IMR-90 (cell line): ENCODE measurements at regions not wholly inside any gene's neighbourhood (a gene's known extent, or its start where the extent isn't known, plus 50 kb on each side); places are given as distances from the start of the nearest gene placed in this dataset.

Source experiments
- ATAC-seq: fragments of 200-7000 bp; cut with Tn5 transposase; 2 replicates; pipeline ENCODE4 v1.9.1; 2020; ENCODE audit warnings: low read depth, mild to moderate bottlenecking, moderate library complexity
- BruUV-seq: library from RNA; stranded (reverse); fragments of 400-500 nt; replicated peaks from 2 replicates; lab custom pipeline; 2021; lab: Mats Ljungman, UMichigan
- CTCF ChIA-PET: fragments of 300-600 bp; formaldehyde crosslinking; extraction: SDS; loops from one replicate; lab custom pipeline; 2021; ENCODE audit warnings: antibody characterized with exemption; lab: Yijun Ruan, JAX
- POLR2A ChIA-PET: fragments of 300-600 bp; sonication (Branson Sonifier 250); formaldehyde crosslinking; loops from one replicate; lab custom pipeline; 2022; ENCODE audit warnings: antibody characterized with exemption; ENCODE audit not compliant: unreplicated experiment; lab: Charles Lee
- DNase-seq: peaks from one replicate; pipeline ENCODE4 v3.0.0; 2013
- H2AFZ ChIP-seq: replicated peaks from 2 replicates; pipeline ENCODE3; 2013; ENCODE audit warnings: low read length, mild to moderate bottlenecking; ENCODE audit not compliant: poor library complexity
- H2AK5ac ChIP-seq: 2 replicates; pipeline ENCODE4 v1.6.1; 2013; ENCODE audit warnings: low read depth, low read length, inconsistent platforms
- H2AK9ac ChIP-seq: replicated peaks from 2 replicates; pipeline ENCODE3; 2013; ENCODE audit warnings: mild to moderate bottlenecking, low read depth, low read length, moderate library complexity; ENCODE audit not compliant: poor library complexity
- H2BK120ac ChIP-seq: 2 replicates; pipeline ENCODE4 v1.6.1; 2013; ENCODE audit warnings: low read depth, low read length, inconsistent platforms
- H2BK15ac ChIP-seq: 3 replicates; pipeline ENCODE4 v1.6.1; 2013; ENCODE audit warnings: low read depth, low read length, inconsistent platforms
- H2BK20ac ChIP-seq: 2 replicates; pipeline ENCODE4 v1.6.1; 2013; ENCODE audit warnings: low read depth, mild to moderate bottlenecking, inconsistent platforms, low read length, moderate library complexity
- H2BK5ac ChIP-seq: 2 replicates; pipeline ENCODE4 v1.6.1; 2013; ENCODE audit warnings: mild to moderate bottlenecking, low read depth, low read length, inconsistent platforms; ENCODE audit not compliant: poor library complexity, severe bottlenecking
- H3K14ac ChIP-seq: replicated peaks from 2 replicates; pipeline ENCODE4 v1.6.1; 2013; ENCODE audit warnings: low read depth, low read length, inconsistent platforms
- H3K18ac ChIP-seq: 2 replicates; pipeline ENCODE4 v1.6.1; 2013; ENCODE audit warnings: low read depth, low read length, control low read depth
- H3K23ac ChIP-seq: 2 replicates; pipeline ENCODE4 v1.6.1; 2013; ENCODE audit warnings: low read depth, low read length, inconsistent platforms
- H3K27ac ChIP-seq: 2 replicates; pipeline ENCODE4 v1.5.1; 2013; ENCODE audit warnings: mild to moderate bottlenecking, control low read depth, low read length; ENCODE audit not compliant: insufficient read depth
- H3K27me3 ChIP-seq: 2 replicates; pipeline ENCODE4 v1.6.1; 2013; ENCODE audit warnings: low read length; ENCODE audit not compliant: control insufficient read depth, insufficient read depth
- H3K36me3 ChIP-seq: 2 replicates; pipeline ENCODE4 v1.6.1; 2013; ENCODE audit warnings: low read length, mixed read lengths; ENCODE audit not compliant: control insufficient read depth, insufficient read depth
- H3K4ac ChIP-seq: 2 replicates; pipeline ENCODE4 v1.6.1; 2013; ENCODE audit warnings: low read depth, low read length, inconsistent platforms
- H3K4me1 ChIP-seq: 2 replicates; pipeline ENCODE4 v1.6.1; 2013; ENCODE audit warnings: low read length, mixed read lengths; ENCODE audit not compliant: control insufficient read depth, insufficient read depth
- H3K4me2 ChIP-seq: 2 replicates; pipeline ENCODE4 v1.6.1; 2013; ENCODE audit warnings: low read depth, mild to moderate bottlenecking, control low read depth, low read length, moderate library complexity
- H3K4me3 ChIP-seq: 2 replicates; pipeline ENCODE4 v1.5.1; 2013; ENCODE audit warnings: low read depth, mild to moderate bottlenecking, control low read depth, low read length, moderate library complexity; ENCODE audit not compliant: insufficient read depth
- H3K56ac ChIP-seq: 2 replicates; pipeline ENCODE4 v1.6.1; 2013; ENCODE audit warnings: low read length, inconsistent platforms; ENCODE audit not compliant: insufficient read depth; ENCODE audit errors: extremely low read depth
- H3K79me1 ChIP-seq, 2 experiments: 2 replicates each; pipeline ENCODE4 v1.6.1; 2013; ENCODE audit warnings: low read length in 2 of 2, inconsistent platforms in 1 of 2, low read depth in 1 of 2
- H3K9ac ChIP-seq: 2 replicates; pipeline ENCODE4 v1.6.1; 2013; ENCODE audit warnings: low read depth, low read length, control low read depth
- H3K9me1 ChIP-seq: 2 replicates; pipeline ENCODE4 v1.6.1; 2013; ENCODE audit warnings: low read length, inconsistent platforms; ENCODE audit not compliant: insufficient read depth
- H3K9me3 ChIP-seq: 2 replicates; pipeline ENCODE4 v1.6.1; 2013; ENCODE audit warnings: low read length; ENCODE audit not compliant: control insufficient read depth, insufficient read depth
- H4K20me1 ChIP-seq: 2 replicates; pipeline ENCODE4 v1.6.1; 2013; ENCODE audit warnings: low read length, inconsistent platforms; ENCODE audit not compliant: insufficient read depth
- H4K5ac ChIP-seq: 2 replicates; pipeline ENCODE4 v1.6.1; 2013; ENCODE audit warnings: mild to moderate bottlenecking, low read depth, low read length, control low read depth
- H4K8ac ChIP-seq, 2 experiments: 2 replicates each; pipeline ENCODE4 v1.6.1; 2013; ENCODE audit warnings: low read depth in 2 of 2, low read length in 2 of 2, control low read depth in 1 of 2, inconsistent platforms in 1 of 2
- H4K91ac ChIP-seq: 2 replicates; pipeline ENCODE4 v1.6.1; 2013; ENCODE audit warnings: low read depth, low read length, inconsistent platforms; ENCODE audit not compliant: insufficient read depth
- FOS ChIP-seq: fragments of 150-350 bp; IDR thresholded peaks from 2 replicates; pipeline ENCODE4 v1.6.1; 2016; ENCODE audit warnings: low read depth, low read length
- MAZ ChIP-seq: IDR thresholded peaks from 2 replicates; pipeline ENCODE4 v1.6.1; 2012; ENCODE audit warnings: low read depth, mild to moderate bottlenecking, low read length, improper control_type of control experiment, moderate library complexity, borderline replicate concordance
- NFE2L2 ChIP-seq: fragments of 150-350 bp; IDR thresholded peaks from 2 replicates; pipeline ENCODE4 v1.6.1; 2016; ENCODE audit warnings: low read depth, mild to moderate bottlenecking, low read length
- RAD21 ChIP-seq: IDR thresholded peaks from 2 replicates; pipeline ENCODE4 v1.6.1; 2012; ENCODE audit warnings: low read length, improper control_type of control experiment
- RCOR1 ChIP-seq: IDR thresholded peaks from 2 replicates; pipeline ENCODE4 v1.6.1; 2012; ENCODE audit warnings: mild to moderate bottlenecking, low read length, improper control_type of control experiment; ENCODE audit not compliant: insufficient replicate concordance
- USF2 ChIP-seq: fragments of 150-350 bp; IDR thresholded peaks from 2 replicates; pipeline ENCODE4 v1.6.1; 2017; ENCODE audit warnings: mild to moderate bottlenecking, antibody characterized with exemption, low read length, low read depth
- dilution Hi-C: fragments of 300-500 bp; cut with HindIII; formaldehyde crosslinking; loops from one replicate; pipeline ENCODE4 v1.14.3; 2018; ENCODE audit warnings: low sequenced_read_pairs; ENCODE audit not compliant: unreplicated experiment
- in situ Hi-C: fragments of 300-500 bp; cut with MboI; formaldehyde crosslinking; loops from 3 replicates; pipeline ENCODE4 v1.14.3; 2019; ENCODE audit warnings: low sequenced_read_pairs, inconsistent platforms, mixed read lengths
- intact Hi-C: fragments of 100-400 bp; cut with micrococcal nuclease; formaldehyde crosslinking; loops from 2 replicates; pipeline ENCODE4 v1.10.0; 2022
- TF ChIP-seq, protein P1 (sequence below): conservative IDR thresholded peaks from 2 replicates; pipeline ENCODE4 v1.5.1; 2012; ENCODE audit warnings: mild to moderate bottlenecking, low read depth, low read length, improper control_type of control experiment

DNA sequence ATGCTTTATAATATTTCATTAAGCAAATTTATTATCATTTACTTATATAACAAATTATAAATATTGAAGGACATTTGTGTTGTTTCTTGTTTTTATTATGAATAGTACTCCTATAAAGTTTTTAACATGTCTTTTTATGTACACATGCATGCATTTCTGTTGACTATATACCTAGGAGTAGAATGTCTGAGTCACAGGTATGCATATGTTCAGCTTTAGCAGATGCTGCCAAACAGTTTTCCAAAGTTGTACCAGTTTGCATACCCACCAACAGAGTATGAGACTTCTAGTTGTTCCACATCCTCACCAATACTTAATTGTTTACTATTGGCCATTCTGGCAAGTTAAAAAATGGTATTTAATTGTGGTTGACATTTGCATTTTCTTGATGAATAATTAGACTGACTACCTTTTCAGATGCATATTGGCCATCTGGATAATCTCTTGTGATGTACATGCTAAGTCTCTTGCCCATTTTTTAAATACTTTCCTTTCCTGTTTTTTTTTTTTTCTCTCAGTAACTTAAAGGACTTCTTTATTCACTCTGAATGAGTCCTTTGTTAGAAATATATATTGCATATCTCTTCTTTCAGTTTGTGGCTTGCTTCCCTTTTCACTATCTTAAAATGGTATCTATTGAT lies 132.2 kb upstream of the TRIM2 start:
- H2AFZ ChIP-seq, result no peak overlapping the region
- ATAC-seq (no peak), DNase-seq (no peak)
- H2BK5ac ChIP-seq, result no peak overlapping the region
- H3K9ac ChIP-seq, result no peak overlapping the region
- no peak overlapping the region for H4K5ac ChIP-seq
- no peak overlapping the region for H2AK5ac ChIP-seq
- H3K27me3 ChIP-seq, result peaks cover 11% of the 10 kb centered on the region
- no peaks in the 10 kb centered on the region for H4K20me1 ChIP-seq
- H3K4me1 ChIP-seq, result peaks cover 2% of the 10 kb centered on the region; the same call in 1 of the 2 replicates
- H3K9me1 ChIP-seq, result no peaks in the 10 kb centered on the region; the same call in 1 of the 2 replicates
- no peak overlapping the region for H3K4me3 ChIP-seq
- no peak overlapping the region for H3K4me2 ChIP-seq
- H2BK120ac ChIP-seq, result no peak overlapping the region
- H4K91ac ChIP-seq, result no peak overlapping the region
- POLR2A ChIA-PET, result no interaction called here
- H3K27ac ChIP-seq, result no peak overlapping the region
- no peak overlapping the region for H2AK9ac ChIP-seq
- no peak overlapping the region for H2BK15ac ChIP-seq
- no peak overlapping the region for H3K4ac ChIP-seq
- no peak overlapping the region for H3K18ac ChIP-seq
- no peak overlapping the region for H4K8ac ChIP-seq
- BruUV-seq, result no TSS peak
- no peak for TF ChIP-seq MAZ
- no peak for TF ChIP-seq RAD21
- TF ChIP-seq, protein P1, sequence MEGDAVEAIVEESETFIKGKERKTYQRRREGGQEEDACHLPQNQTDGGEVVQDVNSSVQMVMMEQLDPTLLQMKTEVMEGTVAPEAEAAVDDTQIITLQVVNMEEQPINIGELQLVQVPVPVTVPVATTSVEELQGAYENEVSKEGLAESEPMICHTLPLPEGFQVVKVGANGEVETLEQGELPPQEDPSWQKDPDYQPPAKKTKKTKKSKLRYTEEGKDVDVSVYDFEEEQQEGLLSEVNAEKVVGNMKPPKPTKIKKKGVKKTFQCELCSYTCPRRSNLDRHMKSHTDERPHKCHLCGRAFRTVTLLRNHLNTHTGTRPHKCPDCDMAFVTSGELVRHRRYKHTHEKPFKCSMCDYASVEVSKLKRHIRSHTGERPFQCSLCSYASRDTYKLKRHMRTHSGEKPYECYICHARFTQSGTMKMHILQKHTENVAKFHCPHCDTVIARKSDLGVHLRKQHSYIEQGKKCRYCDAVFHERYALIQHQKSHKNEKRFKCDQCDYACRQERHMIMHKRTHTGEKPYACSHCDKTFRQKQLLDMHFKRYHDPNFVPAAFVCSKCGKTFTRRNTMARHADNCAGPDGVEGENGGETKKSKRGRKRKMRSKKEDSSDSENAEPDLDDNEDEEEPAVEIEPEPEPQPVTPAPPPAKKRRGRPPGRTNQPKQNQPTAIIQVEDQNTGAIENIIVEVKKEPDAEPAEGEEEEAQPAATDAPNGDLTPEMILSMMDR, result no peak
- no peak for TF ChIP-seq USF2
- TF ChIP-seq FOS, result no peak
- TF ChIP-seq RCOR1, result no peak
- no peak for TF ChIP-seq NFE2L2
- no peaks in the 10 kb centered on the region for H3K79me1 ChIP-seq
- no peak overlapping the region for H3K23ac ChIP-seq
- no peaks in the 10 kb centered on the region for H3K9me3 ChIP-seq
- dilution Hi-C loops (no loop called here), intact Hi-C loops (no loop called here), in situ Hi-C loops (no loop called here)
- H3K56ac ChIP-seq, result no peak overlapping the region
- H3K14ac ChIP-seq, result no peak overlapping the region
- CTCF ChIA-PET, result interaction anchor here (0.6 to 2.2 kb wide), 2 partner anchors 11 to 12 kb away, joined by 3 to 7 read pairs; no protein-coding TSS in a partner anchor
- H2BK20ac ChIP-seq, result no peak overlapping the region
- H3K36me3 ChIP-seq, result no peaks in the 10 kb centered on the region
